ENCODE measurements at regions not wholly inside any gene's neighbourhood (a gene's known extent, or its start where the extent isn't known, plus 50 kb on each side); places are given as distances from the start of the nearest gene placed in this dataset.

DNA sequence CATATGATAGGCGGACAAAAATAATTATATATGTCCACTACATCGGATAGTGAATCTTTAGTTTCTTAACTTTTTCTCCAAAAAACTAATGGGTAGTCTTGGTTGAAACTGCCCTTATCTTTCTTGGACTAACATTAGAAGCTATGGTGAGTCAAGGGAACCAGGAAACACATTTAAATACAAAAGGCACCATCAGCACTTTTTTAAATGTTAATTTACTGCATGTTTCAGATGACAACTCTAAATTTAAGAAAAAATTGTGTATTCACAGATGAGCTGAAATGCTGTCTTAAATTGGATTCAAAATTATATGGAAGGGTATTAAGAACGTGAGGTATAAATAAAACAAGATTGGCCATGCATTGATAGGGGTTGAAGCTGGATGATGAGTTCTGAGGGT, 75.6 kb upstream of the CERS6 start:
- no peak for FAIRE-seq

DNA sequence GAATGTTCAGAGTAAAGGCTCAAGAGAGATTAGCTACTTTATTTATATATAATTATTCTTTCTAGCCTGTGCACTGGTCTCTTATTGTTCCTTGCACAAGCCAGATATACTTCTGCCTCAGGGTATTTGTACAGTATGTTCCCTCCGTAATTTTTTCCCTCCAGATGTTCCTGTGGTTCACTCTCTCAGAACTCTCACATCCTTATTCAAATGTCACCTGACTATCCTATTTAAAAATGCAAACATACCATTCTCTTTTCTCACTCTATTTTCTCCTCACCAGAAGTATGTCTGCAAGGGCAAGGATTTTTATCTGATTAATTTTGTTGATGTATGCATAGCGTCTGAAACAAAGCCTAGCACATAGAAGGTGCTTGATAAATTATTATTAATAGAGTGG, 64.0 kb upstream of the CERS6 start:
- FAIRE-seq = no peak

DNA sequence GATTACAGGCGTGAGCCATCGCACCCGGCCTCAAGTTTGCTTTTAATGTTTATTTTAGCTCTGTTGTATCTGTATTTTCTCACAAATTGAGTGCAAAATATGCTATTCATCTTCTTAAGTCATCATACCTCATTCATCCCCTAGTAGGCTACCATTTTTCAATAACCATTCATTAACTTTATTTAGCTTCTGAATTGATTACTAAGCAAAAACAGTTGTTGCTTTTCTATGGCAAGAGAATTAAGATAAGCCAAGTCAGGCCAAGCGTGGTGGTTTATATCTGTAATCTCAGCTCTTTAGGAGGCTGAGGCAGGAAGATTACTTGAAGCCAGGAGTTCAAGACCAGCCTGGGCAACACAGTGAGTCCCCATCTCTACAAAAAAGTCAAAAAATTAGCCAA, 63.3 kb upstream of the CERS6 start:
- no peak for FAIRE-seq

DNA sequence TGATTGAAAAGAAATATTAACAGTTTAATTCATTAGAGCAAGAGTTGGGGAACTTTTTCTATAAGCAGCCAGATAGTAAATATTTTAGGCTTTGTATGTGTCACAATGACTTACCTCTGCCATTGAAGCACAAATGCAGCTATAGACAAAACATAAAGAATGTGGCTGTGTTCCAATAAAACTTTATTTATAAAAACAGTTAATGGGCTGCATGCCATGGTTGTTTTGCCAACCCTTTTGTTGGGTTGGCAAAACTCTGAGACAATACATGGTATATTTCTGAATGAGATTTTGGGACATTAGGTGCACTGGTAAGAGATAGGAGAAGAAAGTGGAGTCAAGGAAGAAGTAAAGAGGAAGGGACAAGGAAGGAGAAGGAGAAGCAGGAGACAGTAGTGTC, 61.8 kb upstream of the CERS6 start:
- FAIRE-seq = no peak

DNA sequence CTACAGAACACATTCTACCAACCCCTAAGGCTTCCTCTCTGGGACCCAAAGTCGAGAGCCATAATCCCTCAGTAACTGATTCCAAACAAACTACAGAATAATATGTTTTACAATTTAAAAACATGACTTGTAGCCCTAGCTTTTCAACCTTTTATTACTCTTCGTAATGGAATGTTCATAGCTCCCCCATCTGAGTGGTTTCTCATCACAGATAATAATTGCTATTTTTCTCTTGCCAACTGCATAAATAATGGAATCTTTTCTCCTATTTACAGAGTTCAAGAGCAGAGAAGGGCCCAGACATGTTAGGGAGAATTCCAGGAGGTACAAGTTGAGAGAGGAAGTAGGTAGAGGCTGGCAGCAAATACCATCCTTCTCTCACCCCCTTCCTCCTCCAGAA, 59.9 kb upstream of the CERS6 start:
- no peak for FAIRE-seq

DNA sequence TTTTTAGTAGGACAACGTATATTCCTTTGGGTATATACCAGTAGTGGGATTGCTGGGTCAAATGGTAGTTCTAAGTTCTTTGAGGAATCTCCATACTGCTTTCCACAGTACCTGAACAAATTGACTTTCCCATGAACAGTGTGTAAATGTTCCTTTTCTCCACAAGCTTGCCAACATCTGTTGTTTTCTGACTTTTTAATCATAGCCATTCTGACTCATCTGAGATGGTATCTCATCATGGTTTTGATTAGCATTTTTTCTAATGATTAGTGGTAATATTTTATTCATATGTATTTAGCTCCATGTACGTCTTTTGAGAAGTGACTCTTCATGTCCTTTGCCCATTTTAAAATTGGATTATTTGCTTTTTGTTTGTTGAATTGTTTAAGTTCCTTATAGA, 58.4 kb upstream of the CERS6 start:
- no peak for FAIRE-seq

DNA sequence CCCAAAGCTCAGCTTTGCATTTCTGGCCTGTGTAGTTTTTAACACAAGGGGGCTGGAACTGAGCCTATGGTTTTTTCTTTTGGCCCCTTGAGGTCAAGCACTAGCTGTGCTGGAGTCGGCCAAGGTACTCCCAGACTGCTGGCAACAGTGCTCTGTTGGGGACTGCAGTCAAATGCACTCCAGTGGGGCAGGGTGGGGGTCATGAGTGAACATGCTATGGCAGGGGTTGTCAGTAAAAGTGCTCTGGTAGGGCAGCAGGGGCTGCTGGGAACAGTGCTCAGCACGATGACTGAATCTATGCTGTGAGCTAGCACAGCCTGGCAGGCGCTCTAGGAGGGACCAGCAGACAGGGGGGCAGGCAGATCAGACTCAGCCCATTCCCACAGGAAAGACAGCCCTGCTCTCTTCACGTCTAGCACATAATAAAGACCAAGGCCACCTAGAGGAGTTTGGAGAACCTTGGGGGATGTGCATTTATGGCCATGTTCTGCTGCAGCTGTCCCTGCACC, 55.0 kb upstream of the CERS6 start:
- no peak for FAIRE-seq

DNA sequence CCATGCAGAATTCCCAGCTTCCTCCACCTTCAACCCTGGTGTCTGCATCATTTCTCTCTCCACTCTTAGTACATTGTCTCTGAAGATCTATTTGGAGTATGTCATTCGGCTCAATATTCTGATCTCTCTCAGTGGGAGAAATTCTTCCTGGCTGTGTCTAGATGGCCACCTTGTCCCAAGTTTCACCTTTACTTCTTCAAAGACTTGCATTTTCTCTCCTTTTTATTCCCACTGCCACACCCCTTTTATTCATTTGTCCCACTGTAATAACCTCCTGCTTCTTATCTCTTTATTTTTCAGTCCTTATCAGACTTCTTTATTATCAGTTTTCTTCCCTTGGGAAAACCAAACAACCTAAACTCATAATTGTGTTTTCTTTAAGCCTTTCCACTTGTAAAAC, 54.3 kb upstream of the CERS6 start:
- no peak for FAIRE-seq

DNA sequence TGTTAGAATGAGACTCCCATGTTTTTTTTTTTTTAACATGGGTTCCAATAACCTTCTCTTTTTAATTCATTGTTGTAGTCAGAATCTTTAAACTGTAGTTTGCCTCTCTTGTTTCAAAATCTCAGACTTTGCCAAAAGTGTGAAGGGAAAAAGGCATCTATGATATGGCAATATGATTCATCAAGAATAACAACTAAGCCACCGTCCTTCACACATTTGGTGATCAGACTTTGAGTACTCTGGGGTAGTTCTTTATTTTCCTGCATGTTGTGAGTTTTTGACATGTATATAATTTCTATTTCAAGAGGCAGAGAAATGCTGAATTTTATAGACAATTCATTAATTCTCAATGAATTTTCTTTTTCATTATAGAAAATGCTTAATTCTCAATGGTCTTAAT, 53.5 kb upstream of the CERS6 start:
- no peak for FAIRE-seq

DNA sequence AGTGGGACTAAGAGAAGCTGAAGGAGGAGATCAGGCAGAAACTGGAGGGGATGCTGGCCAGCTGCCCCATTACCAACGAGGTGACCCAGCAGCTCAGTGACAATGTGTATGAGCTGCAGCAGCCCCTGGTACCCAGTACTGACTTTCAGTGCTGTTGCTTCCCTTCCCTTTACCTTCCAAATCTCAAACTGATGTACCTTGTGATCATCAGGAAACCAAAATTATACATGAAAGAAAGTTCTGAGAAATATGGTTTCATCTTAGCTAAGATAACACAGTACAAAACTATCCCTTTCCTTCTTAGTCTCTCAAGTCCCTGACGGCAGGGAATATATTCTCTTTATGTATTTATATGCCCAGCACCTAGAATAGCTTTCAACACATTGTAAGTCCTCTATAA, 52.3 kb upstream of the CERS6 start:
- FAIRE-seq = no peak

DNA sequence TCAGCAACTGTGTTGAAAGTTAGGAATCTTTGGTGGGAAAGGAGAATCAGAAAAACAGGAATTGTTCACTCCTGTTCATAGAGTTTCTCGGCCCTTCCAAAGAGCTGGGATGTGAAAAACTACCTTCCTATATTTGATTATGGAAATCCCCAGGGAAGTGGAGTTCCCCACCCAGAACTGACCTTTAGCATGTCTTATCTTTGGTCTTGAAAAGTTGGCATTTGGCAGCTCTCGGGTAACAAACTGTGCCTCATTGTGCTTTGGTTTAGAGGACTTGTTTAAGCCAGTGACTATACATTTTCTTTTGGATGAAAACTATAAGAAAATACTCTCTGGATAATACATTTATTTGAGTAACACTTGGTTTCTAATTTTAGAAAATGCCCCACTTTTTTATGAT, 51.3 kb upstream of the CERS6 start:
- no peak for FAIRE-seq
